Epithelial cell of prostate (primary cell): ENCODE measurements at regions not wholly inside any gene's neighbourhood (a gene's known extent, or its start where the extent isn't known, plus 50 kb on each side); places are given as distances from the start of the nearest gene placed in this dataset.
"Not testable (repeated sequence)": the region's sequence is repeated elsewhere in the genome, so short reads cannot be mapped to it uniquely, and the experiment has no call there.

Experiments
- DNase-seq: peaks from one replicate; pipeline ENCODE4 v3.0.0-alpha.2; 2011; ENCODE audit warnings: low read depth, low spot score
- H3K27ac ChIP-seq: fragments of 450-650 bp; 2 replicates; pipeline ENCODE4 v1.5.1; 2017; ENCODE audit warnings: mild to moderate bottlenecking

- DNase-seq = no peak
- no peak overlapping the region for H3K27ac ChIP-seq
Observed at GRCh38 chr4:65265526-65265925, 404.8 kb downstream of the EPHA5 start.

- H3K27ac ChIP-seq = no peak overlapping the region
- no peak for DNase-seq
Observed at GRCh38 chr4:65259296-65259695, 411.0 kb downstream of the EPHA5 start.

- DNase-seq = no peak
Observed at GRCh38 chr4:65250916-65251315, 419.4 kb downstream of the EPHA5 start.

GRCh38 chr4:65249111-65249510, 421.2 kb downstream of the EPHA5 start:
- DNase-seq = no peak
- no peak overlapping the region for H3K27ac ChIP-seq

More at GRCh38 chr4:65250916-65251315, 419.4 kb downstream of the EPHA5 start:
- H3K27ac ChIP-seq = no peak overlapping the region

- H3K27ac ChIP-seq = no peak overlapping the region
- DNase-seq = no peak
Observed at GRCh38 chr4:65242156-65242846, 428.0 kb downstream of the EPHA5 start.

GRCh38 chr4:65241257-65241997, 428.9 kb downstream of the EPHA5 start:
- DNase-seq = no peak
- no peak overlapping the region for H3K27ac ChIP-seq

GRCh38 chr4:65234061-65234460, 436.2 kb downstream of the EPHA5 start:
- no peak overlapping the region for H3K27ac ChIP-seq
- no peak for DNase-seq

- no peak overlapping the region for H3K27ac ChIP-seq
- no peak for DNase-seq
Observed at GRCh38 chr4:65227628-65228027, 442.7 kb downstream of the EPHA5 start.

GRCh38 chr4:65223601-65224000, 446.7 kb downstream of the EPHA5 start:
- H3K27ac ChIP-seq = no peak overlapping the region
- no peak for DNase-seq

- not testable (repeated sequence) for H3K27ac ChIP-seq, DNase-seq
Observed at GRCh38 chr4:65223074-65223473, 447.2 kb downstream of the EPHA5 start.

- H3K27ac ChIP-seq = no peak overlapping the region
Observed at GRCh38 chr4:65217179-65217578, 453.1 kb downstream of the EPHA5 start.

GRCh38 chr4:65202853-65203236, 467.4 kb downstream of the EPHA5 start:
- no peak overlapping the region for H3K27ac ChIP-seq
- DNase-seq = no peak

More at GRCh38 chr4:65217179-65217578, 453.1 kb downstream of the EPHA5 start:
- DNase-seq = no peak

- no peak overlapping the region for H3K27ac ChIP-seq
- no peak for DNase-seq
Observed at GRCh38 chr4:65202165-65202852, 468.0 kb downstream of the EPHA5 start.

GRCh38 chr4:65195666-65196065, 474.6 kb downstream of the EPHA5 start:
- DNase-seq = no peak
- H3K27ac ChIP-seq = no peak overlapping the region

GRCh38 chr4:65195002-65195401, 475.3 kb downstream of the EPHA5 start:
- DNase-seq = no peak
- no peak overlapping the region for H3K27ac ChIP-seq

- DNase-seq = no peak
- H3K27ac ChIP-seq = no peak overlapping the region
Observed at GRCh38 chr4:65193985-65194384, 476.3 kb downstream of the EPHA5 start.

GRCh38 chr4:65190780-65191179, 479.5 kb downstream of the EPHA5 start:
- no peak overlapping the region for H3K27ac ChIP-seq
- no peak for DNase-seq

- H3K27ac ChIP-seq = no peak overlapping the region
- no peak for DNase-seq
Observed at GRCh38 chr4:65175585-65175984, 494.7 kb downstream of the EPHA5 start.

GRCh38 chr4:65170768-65171514, 499.3 kb downstream of the EPHA5 start:
- H3K27ac ChIP-seq = no peak overlapping the region
- DNase-seq = no peak

- H3K27ac ChIP-seq = no peak overlapping the region
- no peak for DNase-seq
Observed at GRCh38 chr4:65167719-65168118, 502.6 kb downstream of the EPHA5 start.
